Muscle of arm (tissue), 1 donor: ENCODE measurements at regions not wholly inside any gene's neighbourhood (a gene's known extent, or its start where the extent isn't known, plus 50 kb on each side); places are given as distances from the start of the nearest gene placed in this dataset.
"Not testable (repeated sequence)": the region's sequence is repeated elsewhere in the genome, so short reads cannot be mapped to it uniquely, and the experiment has no call there.

ENCODE experiments used
- DNase-seq: peaks from one replicate; pipeline ENCODE4 v3.0.0-alpha.2; 2013

- DNase-seq, result no peak
These were observed 458.8 kb upstream of the LCORL start for GRCh38 chr4:18480342-18480741.

- no peak for DNase-seq
These were observed 458.3 kb upstream of the LCORL start for GRCh38 chr4:18479825-18480224.

- no peak for DNase-seq
These were observed 442.5 kb upstream of the LCORL start for GRCh38 chr4:18463987-18464559.

GRCh38 chr4:18458465-18458864, 436.9 kb upstream of the LCORL start:
- DNase-seq, result no peak

GRCh38 chr4:18454349-18454748, 432.8 kb upstream of the LCORL start:
- no peak for DNase-seq

GRCh38 chr4:18445110-18445509, 423.6 kb upstream of the LCORL start:
- no peak for DNase-seq

- DNase-seq, result no peak
These were observed 422.7 kb upstream of the LCORL start for GRCh38 chr4:18444206-18444605.

- no peak for DNase-seq
These were observed 421.4 kb upstream of the LCORL start for GRCh38 chr4:18442957-18443356.

GRCh38 chr4:18441676-18442075, 420.1 kb upstream of the LCORL start:
- no peak for DNase-seq

GRCh38 chr4:18441203-18441590, 419.6 kb upstream of the LCORL start:
- no peak for DNase-seq

- no peak for DNase-seq
These were observed 419.1 kb upstream of the LCORL start for GRCh38 chr4:18440527-18441202.

GRCh38 chr4:18439311-18439710, 417.8 kb upstream of the LCORL start:
- no peak for DNase-seq

GRCh38 chr4:18435781-18436180, 414.2 kb upstream of the LCORL start:
- no peak for DNase-seq

- no peak for DNase-seq
These were observed 401.1 kb upstream of the LCORL start for GRCh38 chr4:18422685-18423084.

- DNase-seq, result no peak
These were observed 400.0 kb upstream of the LCORL start for GRCh38 chr4:18421519-18421918.

- DNase-seq, result no peak
These were observed 398.2 kb upstream of the LCORL start for GRCh38 chr4:18419780-18420179.

GRCh38 chr4:18418195-18418898, 396.8 kb upstream of the LCORL start:
- DNase-seq, result not testable (repeated sequence)

GRCh38 chr4:18417651-18418050, 396.1 kb upstream of the LCORL start:
- DNase-seq, result not testable (repeated sequence)

- no peak for DNase-seq
These were observed 384.7 kb upstream of the LCORL start for GRCh38 chr4:18406264-18406663.

- no peak for DNase-seq
These were observed 383.5 kb upstream of the LCORL start for GRCh38 chr4:18405054-18405453.

GRCh38 chr4:18404642-18405041, 383.1 kb upstream of the LCORL start:
- no peak for DNase-seq

GRCh38 chr4:18403327-18403726, 381.8 kb upstream of the LCORL start:
- no peak for DNase-seq

- DNase-seq, result no peak
These were observed 380.3 kb upstream of the LCORL start for GRCh38 chr4:18401868-18402267.
